ENCODE measurements at regions not wholly inside any gene's neighbourhood (a gene's known extent, or its start where the extent isn't known, plus 50 kb on each side); places are given as distances from the start of the nearest gene placed in this dataset.

DNA sequence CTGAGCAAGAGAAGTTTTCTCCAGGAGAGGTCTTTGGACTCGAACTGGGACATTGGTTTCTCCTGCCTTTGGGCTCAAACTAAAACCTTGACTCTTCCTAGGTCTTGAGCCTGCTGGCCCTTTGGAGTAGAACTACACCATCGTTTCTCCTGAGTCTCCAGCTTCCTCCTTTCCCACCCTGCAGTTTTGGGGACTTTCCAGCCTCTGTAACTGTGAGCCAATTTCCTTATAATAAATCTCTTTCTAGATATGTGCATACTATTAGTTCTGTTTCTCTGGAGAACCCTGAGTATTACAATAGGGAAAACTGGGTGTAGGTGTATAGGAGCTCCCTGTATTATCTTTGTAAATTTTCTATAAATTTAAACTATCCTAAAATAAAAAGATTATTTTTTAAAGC, 219.8 kb upstream of the AGAP1 start:
- no peak for DNase-seq (ENCODE audit: low read depth in 2 of 2)
- Histone ChIP-seq H3K79me2 (ENCODE audit: control insufficient read depth, insufficient read depth, low read length) (no peaks in the 10 kb centered on the region), H3K4me3 (replicated peaks in 1 of 4; ENCODE audit: control extremely low read depth in 1 of 4, insufficient read depth in 1 of 4, low read depth in 3 of 4, low read length in 4 of 4) (no peak overlapping the region), H3K27ac (ENCODE audit: insufficient read depth, low read length) (no peak overlapping the region), H3K4me2 (ENCODE audit: extremely low read depth, insufficient read depth, low read length) (no peak overlapping the region), H3K9me3 (ENCODE audit: control insufficient read depth, insufficient read depth, low read depth, low read length) (no peaks in the 10 kb centered on the region), H3K9ac (ENCODE audit: insufficient read depth, low read length) (no peak overlapping the region), H3K27me3 (ENCODE audit: control insufficient read depth, insufficient read depth, low read length) (no peaks in the 10 kb centered on the region), H3K4me1 (ENCODE audit: control insufficient read depth, extremely low read depth, insufficient read depth, low read length) (no peaks in the 10 kb centered on the region), H4K20me1 (ENCODE audit: control insufficient read depth, extremely low read depth, insufficient read depth, low read length) (no peaks in the 10 kb centered on the region), H2AFZ (ENCODE audit: low read length) (no peak overlapping the region), H3K36me3 (ENCODE audit: control insufficient read depth, insufficient read depth, low read length) (no peaks in the 10 kb centered on the region)
- TF ChIP-seq EZH2 (IDR thresholded peaks at IDR 0.05; ENCODE audit: low read length, missing control alignments) = no peak
- TF ChIP-seq, protein P1, sequence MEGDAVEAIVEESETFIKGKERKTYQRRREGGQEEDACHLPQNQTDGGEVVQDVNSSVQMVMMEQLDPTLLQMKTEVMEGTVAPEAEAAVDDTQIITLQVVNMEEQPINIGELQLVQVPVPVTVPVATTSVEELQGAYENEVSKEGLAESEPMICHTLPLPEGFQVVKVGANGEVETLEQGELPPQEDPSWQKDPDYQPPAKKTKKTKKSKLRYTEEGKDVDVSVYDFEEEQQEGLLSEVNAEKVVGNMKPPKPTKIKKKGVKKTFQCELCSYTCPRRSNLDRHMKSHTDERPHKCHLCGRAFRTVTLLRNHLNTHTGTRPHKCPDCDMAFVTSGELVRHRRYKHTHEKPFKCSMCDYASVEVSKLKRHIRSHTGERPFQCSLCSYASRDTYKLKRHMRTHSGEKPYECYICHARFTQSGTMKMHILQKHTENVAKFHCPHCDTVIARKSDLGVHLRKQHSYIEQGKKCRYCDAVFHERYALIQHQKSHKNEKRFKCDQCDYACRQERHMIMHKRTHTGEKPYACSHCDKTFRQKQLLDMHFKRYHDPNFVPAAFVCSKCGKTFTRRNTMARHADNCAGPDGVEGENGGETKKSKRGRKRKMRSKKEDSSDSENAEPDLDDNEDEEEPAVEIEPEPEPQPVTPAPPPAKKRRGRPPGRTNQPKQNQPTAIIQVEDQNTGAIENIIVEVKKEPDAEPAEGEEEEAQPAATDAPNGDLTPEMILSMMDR (conservative IDR thresholded peaks at IDR 0.05 in 1 of 2, IDR thresholded peaks at IDR 0.05 in 1 of 2; ENCODE audit: low read depth in 1 of 2, low read length in 2 of 2) = no peak

DNA sequence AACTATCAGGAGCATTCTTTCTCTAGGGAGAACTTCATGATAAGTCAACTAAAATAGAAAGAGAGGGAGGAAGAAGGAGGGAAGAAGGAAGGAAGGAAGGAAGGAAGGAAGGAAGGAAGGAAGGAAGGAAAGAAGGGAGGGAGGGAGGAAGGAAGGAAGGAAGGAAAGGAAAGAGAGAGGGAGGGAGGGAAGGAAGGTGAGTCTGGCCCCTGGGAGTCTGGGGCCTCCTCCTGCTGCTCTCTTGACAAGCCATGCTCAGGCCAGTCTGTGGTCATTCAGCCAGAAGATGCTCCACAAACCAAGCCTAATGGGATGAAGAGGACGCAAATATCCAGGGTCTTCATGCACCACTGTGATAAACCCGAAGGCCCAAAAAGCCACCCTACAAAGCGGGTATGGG, 216.4 kb upstream of the AGAP1 start:
- TF ChIP-seq, protein P1 (conservative IDR thresholded peaks at IDR 0.05 in 1 of 2, IDR thresholded peaks at IDR 0.05 in 1 of 2; ENCODE audit: low read depth in 1 of 2, low read length in 2 of 2) = no peak
- no peak for TF ChIP-seq EZH2 (IDR thresholded peaks at IDR 0.05; ENCODE audit: low read length, missing control alignments)
- Histone ChIP-seq H4K20me1 (ENCODE audit: control insufficient read depth, extremely low read depth, insufficient read depth, low read length) (no peaks in the 10 kb centered on the region), H3K9ac (ENCODE audit: insufficient read depth, low read length) (no peak overlapping the region), H3K4me3 (replicated peaks in 1 of 4; ENCODE audit: control extremely low read depth in 1 of 4, insufficient read depth in 1 of 4, low read depth in 3 of 4, low read length in 4 of 4) (no peak overlapping the region), H3K4me2 (ENCODE audit: extremely low read depth, insufficient read depth, low read length) (no peak overlapping the region), H2AFZ (ENCODE audit: low read length) (no peak overlapping the region), H3K27me3 (ENCODE audit: control insufficient read depth, insufficient read depth, low read length) (no peaks in the 10 kb centered on the region), H3K36me3 (ENCODE audit: control insufficient read depth, insufficient read depth, low read length) (no peaks in the 10 kb centered on the region), H3K79me2 (ENCODE audit: control insufficient read depth, insufficient read depth, low read length) (no peaks in the 10 kb centered on the region), H3K27ac (ENCODE audit: insufficient read depth, low read length) (no peak overlapping the region), H3K9me3 (ENCODE audit: control insufficient read depth, insufficient read depth, low read depth, low read length) (no peaks in the 10 kb centered on the region), H3K4me1 (ENCODE audit: control insufficient read depth, extremely low read depth, insufficient read depth, low read length) (no peaks in the 10 kb centered on the region)
- no peak for DNase-seq (ENCODE audit: low read depth in 2 of 2)

DNA sequence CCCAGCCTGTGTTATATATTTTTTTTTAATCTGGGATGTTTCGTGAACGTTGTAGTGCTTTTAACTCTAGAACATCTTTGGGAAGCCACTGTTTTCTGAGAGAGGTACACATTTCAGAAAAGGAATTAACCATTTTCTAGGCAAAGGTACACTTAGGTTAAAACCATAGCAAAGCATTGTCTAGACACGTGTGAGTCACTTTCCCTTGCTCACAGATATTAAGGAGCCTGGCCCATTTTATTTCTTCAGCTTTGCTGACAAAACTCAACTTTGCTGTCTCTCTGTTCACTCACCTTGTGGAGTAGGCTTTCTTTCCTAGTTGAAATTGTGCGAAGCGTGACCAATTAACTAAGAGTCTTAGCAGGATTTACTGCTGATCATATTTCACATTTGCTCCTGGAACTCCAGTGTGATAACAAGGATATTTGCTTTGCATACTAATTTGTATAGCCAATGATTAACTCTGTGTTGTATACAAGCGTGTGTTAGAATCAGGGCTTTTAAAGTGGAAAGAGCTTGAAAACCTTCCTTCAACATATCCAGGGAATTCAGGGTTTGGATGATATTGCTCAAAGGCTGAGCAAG, 215.0 kb upstream of the AGAP1 start:
- H3K4me2 ChIP-seq (ENCODE audit: extremely low read depth, insufficient read depth, low read length) = no peak overlapping the region
- no peaks in the 10 kb centered on the region for H3K79me2 ChIP-seq (ENCODE audit: control insufficient read depth, insufficient read depth, low read length)
- H3K36me3 ChIP-seq (ENCODE audit: control insufficient read depth, insufficient read depth, low read length) = no peaks in the 10 kb centered on the region
- no peaks in the 10 kb centered on the region for H3K4me1 ChIP-seq (ENCODE audit: control insufficient read depth, extremely low read depth, insufficient read depth, low read length)
- no peak overlapping the region for H3K4me3 ChIP-seq (replicated peaks in 1 of 4; ENCODE audit: control extremely low read depth in 1 of 4, insufficient read depth in 1 of 4, low read depth in 3 of 4, low read length in 4 of 4)
- H3K9me3 ChIP-seq (ENCODE audit: control insufficient read depth, insufficient read depth, low read depth, low read length) = no peaks in the 10 kb centered on the region
- H3K27ac ChIP-seq (ENCODE audit: insufficient read depth, low read length) = no peak overlapping the region
- H2AFZ ChIP-seq (ENCODE audit: low read length) = no peak overlapping the region
- no peaks in the 10 kb centered on the region for H4K20me1 ChIP-seq (ENCODE audit: control insufficient read depth, extremely low read depth, insufficient read depth, low read length)
- H3K9ac ChIP-seq (ENCODE audit: insufficient read depth, low read length) = no peak overlapping the region
- TF ChIP-seq EZH2 (IDR thresholded peaks at IDR 0.05; ENCODE audit: low read length, missing control alignments) = no peak
- TF ChIP-seq, protein P1 (conservative IDR thresholded peaks at IDR 0.05 in 1 of 2, IDR thresholded peaks at IDR 0.05 in 1 of 2; ENCODE audit: low read depth in 1 of 2, low read length in 2 of 2) = no peak
- DNase-seq (ENCODE audit: low read depth in 2 of 2) = peak in 1 of 2 donors; percentile 64
- H3K27me3 ChIP-seq (ENCODE audit: control insufficient read depth, insufficient read depth, low read length) = no peaks in the 10 kb centered on the region

Data from fibroblast of lung (primary cell).